Kidney epithelial cell (primary cell): ENCODE measurements at regions not wholly inside any gene's neighbourhood (a gene's known extent, or its start where the extent isn't known, plus 50 kb on each side); places are given as distances from the start of the nearest gene placed in this dataset.

ENCODE experiments used
- DNase-seq: peaks from one replicate; pipeline ENCODE4 v3.0.0-alpha.2; 2010; ENCODE audit warnings: low read depth
- H3K27me3 ChIP-seq: 2 replicates; pipeline ENCODE4 v1.6.0; 2011; ENCODE audit warnings: low read length; ENCODE audit not compliant: control insufficient read depth, insufficient read depth
- H3K36me3 ChIP-seq: 2 replicates; pipeline ENCODE4 v1.5.1; 2011; ENCODE audit warnings: low read length; ENCODE audit not compliant: control insufficient read depth, insufficient read depth
- H3K4me3 ChIP-seq: 2 replicates; pipeline ENCODE4 v1.5.1; 2011; ENCODE audit warnings: low read depth, mild to moderate bottlenecking, control low read depth, low read length
- TF ChIP-seq, protein P1 (sequence below): IDR thresholded peaks from 2 replicates; pipeline ENCODE4 v1.5.1; 2011; ENCODE audit warnings: mild to moderate bottlenecking, moderate library complexity, low read length, control low read depth, inconsistent platforms; ENCODE audit not compliant: insufficient read depth, poor library complexity, severe bottlenecking

DNA sequence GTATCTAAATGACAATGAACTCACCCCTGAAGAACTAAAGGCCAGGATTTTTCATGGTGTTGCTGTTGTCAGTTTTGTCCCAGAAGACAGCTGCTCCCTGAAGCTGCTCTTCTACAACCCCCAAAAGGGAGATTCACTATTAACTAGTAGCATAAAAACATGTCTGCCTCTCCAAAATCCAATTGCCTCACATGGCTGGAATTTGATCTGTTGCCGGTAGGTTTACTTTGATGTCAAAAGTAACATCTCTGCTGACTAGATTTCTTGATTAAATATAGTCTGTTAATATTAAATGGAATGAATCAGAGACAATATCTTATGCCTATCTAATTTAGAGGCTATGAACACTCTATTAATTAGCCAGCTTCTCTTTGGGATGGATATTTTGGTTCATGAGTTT is 425.4 kb downstream of the ETS1 start:
- TF ChIP-seq, protein P1, sequence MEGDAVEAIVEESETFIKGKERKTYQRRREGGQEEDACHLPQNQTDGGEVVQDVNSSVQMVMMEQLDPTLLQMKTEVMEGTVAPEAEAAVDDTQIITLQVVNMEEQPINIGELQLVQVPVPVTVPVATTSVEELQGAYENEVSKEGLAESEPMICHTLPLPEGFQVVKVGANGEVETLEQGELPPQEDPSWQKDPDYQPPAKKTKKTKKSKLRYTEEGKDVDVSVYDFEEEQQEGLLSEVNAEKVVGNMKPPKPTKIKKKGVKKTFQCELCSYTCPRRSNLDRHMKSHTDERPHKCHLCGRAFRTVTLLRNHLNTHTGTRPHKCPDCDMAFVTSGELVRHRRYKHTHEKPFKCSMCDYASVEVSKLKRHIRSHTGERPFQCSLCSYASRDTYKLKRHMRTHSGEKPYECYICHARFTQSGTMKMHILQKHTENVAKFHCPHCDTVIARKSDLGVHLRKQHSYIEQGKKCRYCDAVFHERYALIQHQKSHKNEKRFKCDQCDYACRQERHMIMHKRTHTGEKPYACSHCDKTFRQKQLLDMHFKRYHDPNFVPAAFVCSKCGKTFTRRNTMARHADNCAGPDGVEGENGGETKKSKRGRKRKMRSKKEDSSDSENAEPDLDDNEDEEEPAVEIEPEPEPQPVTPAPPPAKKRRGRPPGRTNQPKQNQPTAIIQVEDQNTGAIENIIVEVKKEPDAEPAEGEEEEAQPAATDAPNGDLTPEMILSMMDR, result no peak
- Histone ChIP-seq H3K4me3 (no peak overlapping the region), H3K27me3 (no peaks in the 10 kb centered on the region)

DNA sequence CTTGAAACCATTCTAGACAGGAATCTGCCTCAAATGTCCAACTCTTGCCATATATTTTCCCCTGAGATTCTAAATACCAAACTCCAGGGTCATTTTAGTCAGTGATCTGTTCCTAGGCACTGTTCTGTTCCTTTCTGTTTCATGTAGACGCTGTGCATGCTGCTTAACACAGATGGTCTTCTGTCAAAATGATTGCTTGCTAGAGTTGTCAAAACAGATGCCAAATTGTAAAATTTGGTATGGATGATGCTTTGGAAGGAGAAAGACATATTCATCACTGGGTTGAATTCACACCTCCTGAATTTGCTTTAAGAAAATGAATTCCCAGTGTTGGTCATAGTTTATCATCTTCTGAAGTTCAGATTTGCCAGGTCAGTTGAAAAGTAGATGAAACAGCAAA is 425.9 kb downstream of the ETS1 start:
- H3K36me3 ChIP-seq, result no peaks in the 10 kb centered on the region
- no peaks in the 10 kb centered on the region for H3K27me3 ChIP-seq
- DNase-seq, result no peak
- TF ChIP-seq, protein P1, result no peak
- no peak overlapping the region for H3K4me3 ChIP-seq

More for the DNA sequence above, 425.4 kb downstream of the ETS1 start:
- no peaks in the 10 kb centered on the region for H3K36me3 ChIP-seq
- no peak for DNase-seq

DNA sequence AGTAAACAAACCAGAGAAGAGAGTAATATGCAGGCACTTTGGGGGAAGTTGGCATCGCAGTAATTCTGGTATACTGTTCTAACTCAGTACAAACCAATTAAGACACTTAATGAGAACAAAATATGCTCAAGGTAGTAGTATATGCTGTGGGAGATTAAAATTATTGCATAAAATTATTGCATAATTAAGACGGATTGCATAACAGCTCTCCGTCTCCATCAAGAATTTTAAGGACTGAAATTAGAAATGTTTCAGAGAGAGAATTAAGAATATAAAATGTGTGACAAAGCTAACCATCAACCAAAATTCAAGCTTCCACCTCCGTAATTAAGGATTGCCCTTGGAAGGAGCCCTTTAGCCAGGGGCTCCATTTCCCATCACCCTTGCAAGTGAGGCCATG is 428.5 kb downstream of the ETS1 start:
- Histone ChIP-seq H3K36me3 (no peaks in the 10 kb centered on the region), H3K27me3 (no peaks in the 10 kb centered on the region), H3K4me3 (no peak overlapping the region)
- no peak for DNase-seq
- TF ChIP-seq, protein P1, result no peak

DNA sequence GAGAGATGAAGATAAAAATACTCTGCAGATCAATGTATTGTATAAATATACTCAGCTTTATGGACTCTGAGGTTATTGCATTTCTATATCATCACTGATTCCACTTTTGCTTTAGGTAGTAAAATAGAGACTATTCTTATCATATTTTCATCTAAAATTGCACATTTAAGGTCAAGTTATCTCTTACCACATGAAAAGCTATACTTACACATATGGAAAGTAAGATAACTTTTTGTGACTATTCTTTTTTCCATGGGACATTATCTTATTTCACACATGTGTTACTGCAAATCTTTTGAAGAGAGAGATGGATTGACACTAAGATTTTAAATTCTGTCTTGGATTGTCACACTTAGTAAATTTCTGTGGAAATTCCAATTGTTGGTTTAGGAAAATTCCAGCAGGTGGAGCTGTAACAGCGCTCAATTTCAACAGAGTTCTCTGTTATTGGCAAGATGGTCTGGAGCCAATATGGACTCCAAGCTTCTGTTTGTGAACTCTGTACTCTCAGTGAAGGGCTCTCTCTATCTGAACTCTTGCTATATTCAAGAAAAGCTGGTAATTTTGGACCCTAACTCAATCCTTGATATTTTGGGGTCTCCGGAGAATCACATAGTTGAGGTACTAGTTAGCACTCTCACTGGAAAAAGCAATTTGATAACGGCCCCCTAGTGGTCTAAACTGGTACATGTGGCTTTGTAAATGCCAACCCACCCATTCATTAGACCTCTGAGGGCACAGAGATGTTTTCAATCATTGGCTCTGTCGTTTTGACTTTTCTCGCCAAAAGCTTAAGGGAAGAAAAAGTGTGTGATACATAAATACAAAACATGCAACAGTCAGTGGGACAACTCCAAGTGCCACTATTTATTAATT is 429.7 kb downstream of the ETS1 start:
- TF ChIP-seq, protein P1, result peak; percentile 71
- Histone ChIP-seq H3K27me3 (no peaks in the 10 kb centered on the region), H3K4me3 (no peak overlapping the region), H3K36me3 (no peaks in the 10 kb centered on the region)
- no peak for DNase-seq

DNA sequence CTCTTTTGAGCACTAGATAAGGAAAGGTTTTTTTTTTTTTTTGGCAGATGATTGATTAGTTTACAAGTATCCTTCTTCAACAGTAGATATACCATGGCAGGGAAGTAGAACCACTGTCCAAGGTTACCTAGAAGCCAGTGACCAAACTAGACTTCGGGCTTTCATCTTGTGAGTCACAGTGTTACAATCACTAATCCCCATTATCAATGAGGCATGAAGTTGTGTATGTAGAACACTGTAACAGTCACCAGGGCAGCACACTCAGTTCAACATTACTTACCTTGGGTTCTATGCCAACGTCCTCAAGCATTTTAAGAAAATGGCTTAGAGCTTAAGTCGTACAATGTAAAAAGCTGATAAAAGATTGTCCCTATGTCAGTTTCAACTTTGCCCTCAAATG is 430.9 kb downstream of the ETS1 start:
- Histone ChIP-seq H3K27me3 (no peaks in the 10 kb centered on the region), H3K4me3 (no peak overlapping the region), H3K36me3 (no peaks in the 10 kb centered on the region)
- TF ChIP-seq, protein P1, result no peak
- DNase-seq, result peak; percentile 71

DNA sequence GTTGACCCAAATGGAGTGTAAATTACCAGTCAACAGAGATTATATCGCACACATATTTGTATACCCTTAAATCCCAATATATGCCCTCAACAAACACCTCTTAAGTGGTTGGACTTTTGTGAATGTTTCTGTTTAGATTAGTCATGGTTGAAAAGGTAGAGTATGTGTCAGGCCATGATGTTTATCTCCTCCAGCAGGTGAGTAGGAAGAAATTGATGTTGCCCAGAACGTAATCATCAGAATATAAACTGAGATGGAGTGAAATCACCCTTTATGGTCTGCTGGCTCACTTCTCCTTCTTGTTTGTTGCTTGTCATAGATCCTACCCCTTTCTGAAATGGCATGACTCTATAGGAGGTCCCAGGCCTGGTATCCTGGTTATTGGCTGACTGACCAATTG is 431.8 kb downstream of the ETS1 start:
- Histone ChIP-seq H3K36me3 (no peaks in the 10 kb centered on the region), H3K27me3 (no peaks in the 10 kb centered on the region), H3K4me3 (no peak overlapping the region)
- no peak for DNase-seq
- TF ChIP-seq, protein P1, result no peak
